Bronchial epithelial cell (primary cell): ENCODE measurements at regions not wholly inside any gene's neighbourhood (a gene's known extent, or its start where the extent isn't known, plus 50 kb on each side); places are given as distances from the start of the nearest gene placed in this dataset.
A peak's percentile ranks its signal among the peaks of the same experiment; 100 is the strongest.

Experiments used
- DNase-seq: peaks from one replicate; pipeline ENCODE4 v3.0.0-alpha.2; 2010; ENCODE audit warnings: low read depth
- FAIRE-seq: peaks from 2 replicates; lab custom pipeline; 2011; peaks lifted over from hg19 to GRCh38; lab: Jason Lieb, UNC
- H3K27me3 ChIP-seq: 2 replicates; pipeline ENCODE4 v1.5.1; 2011; ENCODE audit warnings: low read length; ENCODE audit not compliant: control insufficient read depth, insufficient read depth
- H3K36me3 ChIP-seq: 2 replicates; pipeline ENCODE4 v1.5.1; 2011; ENCODE audit warnings: low read length; ENCODE audit not compliant: control insufficient read depth, insufficient read depth
- H3K4me3 ChIP-seq: 2 replicates; pipeline ENCODE4 v1.5.1; 2011; ENCODE audit warnings: mild to moderate bottlenecking, low read depth, low read length, control low read depth
- TF ChIP-seq, protein P1 (sequence below): IDR thresholded peaks from 2 replicates; pipeline ENCODE4 v1.5.1; 2011; ENCODE audit warnings: mild to moderate bottlenecking, moderate library complexity, low read length, control low read depth, inconsistent platforms; ENCODE audit not compliant: insufficient read depth, severe bottlenecking

DNA sequence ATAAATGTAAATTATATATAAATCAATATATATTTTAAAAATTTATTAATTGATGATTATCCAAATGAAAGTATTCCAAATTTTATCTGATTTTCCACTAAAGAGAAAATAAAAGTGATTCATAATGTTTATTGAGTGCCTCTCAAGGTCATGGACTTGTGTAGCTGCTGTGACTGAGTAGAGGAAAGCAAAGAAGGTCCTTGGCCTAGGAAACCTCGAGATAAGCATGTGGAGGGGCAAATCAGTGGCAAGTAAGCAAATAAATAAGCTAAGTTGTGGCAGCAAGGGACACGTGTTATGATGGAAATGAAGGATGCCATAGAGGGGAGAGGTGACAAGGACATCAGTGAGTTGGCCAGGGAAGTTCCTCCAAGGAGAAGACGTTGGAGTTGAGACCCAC, 866.1 kb upstream of the ID2 start:
- Histone ChIP-seq H3K4me3 (no peak overlapping the region), H3K27me3 (no peaks in the 10 kb centered on the region), H3K36me3 (no peaks in the 10 kb centered on the region)
- TF ChIP-seq, protein P1, sequence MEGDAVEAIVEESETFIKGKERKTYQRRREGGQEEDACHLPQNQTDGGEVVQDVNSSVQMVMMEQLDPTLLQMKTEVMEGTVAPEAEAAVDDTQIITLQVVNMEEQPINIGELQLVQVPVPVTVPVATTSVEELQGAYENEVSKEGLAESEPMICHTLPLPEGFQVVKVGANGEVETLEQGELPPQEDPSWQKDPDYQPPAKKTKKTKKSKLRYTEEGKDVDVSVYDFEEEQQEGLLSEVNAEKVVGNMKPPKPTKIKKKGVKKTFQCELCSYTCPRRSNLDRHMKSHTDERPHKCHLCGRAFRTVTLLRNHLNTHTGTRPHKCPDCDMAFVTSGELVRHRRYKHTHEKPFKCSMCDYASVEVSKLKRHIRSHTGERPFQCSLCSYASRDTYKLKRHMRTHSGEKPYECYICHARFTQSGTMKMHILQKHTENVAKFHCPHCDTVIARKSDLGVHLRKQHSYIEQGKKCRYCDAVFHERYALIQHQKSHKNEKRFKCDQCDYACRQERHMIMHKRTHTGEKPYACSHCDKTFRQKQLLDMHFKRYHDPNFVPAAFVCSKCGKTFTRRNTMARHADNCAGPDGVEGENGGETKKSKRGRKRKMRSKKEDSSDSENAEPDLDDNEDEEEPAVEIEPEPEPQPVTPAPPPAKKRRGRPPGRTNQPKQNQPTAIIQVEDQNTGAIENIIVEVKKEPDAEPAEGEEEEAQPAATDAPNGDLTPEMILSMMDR, result no peak
- DNase-seq, result no peak
- no peak for FAIRE-seq

DNA sequence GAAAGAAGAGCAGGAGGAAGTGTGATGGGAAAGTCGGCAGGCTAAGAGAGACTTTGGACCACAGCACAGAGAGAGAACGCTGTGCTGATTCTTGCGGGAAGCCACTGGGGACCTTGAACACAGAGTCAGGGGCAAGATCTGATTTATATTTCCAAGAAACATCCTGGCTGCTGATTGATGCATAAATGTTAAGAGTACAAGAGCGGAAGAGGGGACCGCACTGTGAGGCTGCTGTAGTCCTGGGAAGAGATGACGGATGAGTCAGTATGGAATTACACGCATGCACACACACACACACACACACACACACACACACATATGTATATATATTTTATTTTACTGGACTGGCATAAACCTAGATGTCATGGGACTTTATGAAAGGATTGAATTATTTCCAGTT, 865.6 kb upstream of the ID2 start:
- TF ChIP-seq, protein P1, result no peak
- FAIRE-seq (no peak), DNase-seq (no peak)
- Histone ChIP-seq H3K36me3 (no peaks in the 10 kb centered on the region), H3K27me3 (no peaks in the 10 kb centered on the region), H3K4me3 (no peak overlapping the region)

DNA sequence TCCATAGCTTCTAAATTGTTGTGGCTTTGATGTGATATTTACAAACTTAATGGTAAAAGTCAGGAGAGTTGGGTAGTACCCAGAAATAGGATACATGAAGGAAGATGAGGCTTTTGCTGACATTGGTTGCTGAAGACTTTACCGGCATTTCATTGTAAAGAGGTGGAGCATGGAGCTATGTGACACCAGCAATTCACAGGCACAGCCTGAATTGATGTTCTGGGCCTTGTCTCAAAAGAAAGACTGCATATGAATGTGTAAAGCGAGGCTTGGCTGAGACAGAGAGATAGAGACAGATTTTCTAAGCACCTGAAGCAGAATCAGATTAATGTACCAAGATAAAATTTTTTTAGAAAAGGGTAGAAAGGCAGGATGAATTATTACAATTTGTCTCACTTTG, 864.9 kb upstream of the ID2 start:
- no peak for FAIRE-seq
- H3K36me3 ChIP-seq, result no peaks in the 10 kb centered on the region

DNA sequence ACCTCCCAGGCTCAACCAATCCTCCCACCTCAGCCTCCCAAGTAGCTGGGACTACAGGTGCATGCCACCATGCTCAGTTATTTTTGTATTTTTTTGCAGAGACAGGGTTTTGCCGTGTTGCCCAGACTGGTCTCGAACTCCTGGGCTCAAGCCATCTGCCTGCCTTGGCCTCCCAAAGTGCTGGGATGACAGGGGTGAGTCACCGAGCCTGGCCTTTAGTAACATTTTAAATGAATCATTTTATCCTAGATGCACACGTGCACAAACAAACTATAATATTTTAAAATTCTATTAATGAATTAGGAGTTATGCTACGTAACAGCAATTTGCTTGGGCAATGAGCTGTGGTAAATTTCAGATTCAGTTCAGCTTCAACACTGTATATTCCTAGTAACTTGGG, 862.5 kb upstream of the ID2 start:
- TF ChIP-seq, protein P1, result no peak
- Histone ChIP-seq H3K27me3 (no peaks in the 10 kb centered on the region), H3K36me3 (no peaks in the 10 kb centered on the region), H3K4me3 (no peak overlapping the region)
- no peak for FAIRE-seq
- DNase-seq, result no peak

More for the DNA sequence above, 864.9 kb upstream of the ID2 start:
- Histone ChIP-seq H3K4me3 (no peak overlapping the region), H3K27me3 (no peaks in the 10 kb centered on the region)
- TF ChIP-seq, protein P1, result no peak
- no peak for DNase-seq

DNA sequence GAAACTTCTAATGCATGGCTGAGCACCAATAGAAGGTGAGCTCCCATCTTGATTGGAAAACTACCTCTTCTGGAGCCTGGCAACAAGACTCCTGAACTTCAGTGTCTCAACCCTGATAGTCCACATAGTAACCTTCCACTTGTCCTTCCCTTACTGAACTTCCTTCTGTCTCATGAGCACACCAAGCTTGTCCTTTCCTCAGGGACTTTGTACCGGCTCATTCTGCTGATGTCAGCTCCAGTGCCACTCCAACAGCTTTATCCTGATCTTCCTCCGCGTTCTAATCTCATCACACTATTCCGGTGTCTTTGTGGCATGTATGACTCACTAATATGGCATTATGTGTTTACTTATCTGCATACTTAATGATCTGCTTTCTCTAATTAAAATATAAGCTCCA, 862.0 kb upstream of the ID2 start:
- TF ChIP-seq, protein P1, result no peak
- Histone ChIP-seq H3K27me3 (no peaks in the 10 kb centered on the region), H3K36me3 (no peaks in the 10 kb centered on the region), H3K4me3 (no peak overlapping the region)
- FAIRE-seq (no peak), DNase-seq (no peak)

DNA sequence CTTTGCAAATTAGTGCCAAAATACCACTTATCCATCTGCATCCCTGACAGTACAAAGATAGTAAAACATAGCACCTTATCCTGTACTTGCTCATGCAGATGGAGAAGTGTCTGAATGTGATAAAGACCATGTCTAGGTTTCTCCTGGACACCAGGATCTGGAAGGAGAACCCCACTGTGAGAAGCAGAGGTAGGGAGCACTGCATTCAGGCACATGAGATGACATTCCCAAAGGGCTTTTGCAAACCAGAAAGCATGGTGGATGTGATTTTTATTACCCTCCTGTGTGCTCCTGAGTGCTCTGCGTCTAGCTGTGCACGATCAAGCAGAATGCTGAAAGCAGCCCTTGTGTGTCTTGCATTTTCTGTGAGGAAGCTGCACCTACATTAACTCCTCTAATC, 857.6 kb upstream of the ID2 start:
- TF ChIP-seq, protein P1, result no peak
- H3K36me3 ChIP-seq, result no peaks in the 10 kb centered on the region
- peak; percentile 58 for FAIRE-seq
- no peak for DNase-seq
- no peak overlapping the region for H3K4me3 ChIP-seq
- H3K27me3 ChIP-seq, result no peaks in the 10 kb centered on the region
